H1 (cell line): ENCODE measurements at regions not wholly inside any gene's neighbourhood (a gene's known extent, or its start where the extent isn't known, plus 50 kb on each side); places are given as distances from the start of the nearest gene placed in this dataset.

ENCODE experiments used
- CTCF ChIA-PET: fragments of 300-600 bp; sonication (Branson Sonifier 250); formaldehyde crosslinking; loops from one replicate; lab custom pipeline; 2021; ENCODE audit not compliant: partially characterized antibody; lab: Charles Lee
- POLR2A ChIA-PET: fragments of 300-600 bp; sonication (Branson Sonifier 250); formaldehyde crosslinking; loops from one replicate; lab custom pipeline; 2021; ENCODE audit warnings: inconsistent platforms; ENCODE audit not compliant: partially characterized antibody; lab: Charles Lee
- DNase-seq, 2 experiments: peaks; one replicate each; pipeline versions ENCODE4 v3.0.0 to v3.0.0-alpha.2; 2010 to 2022; ENCODE audit warnings: low spot score in 2 of 2, low read depth in 1 of 2, mixed read lengths in 1 of 2
- FAIRE-seq: peaks from 2 replicates; lab custom pipeline; 2011; peaks lifted over from hg19 to GRCh38; lab: Jason Lieb, UNC
- H2AFZ ChIP-seq: 2 replicates; pipeline ENCODE4 v1.8.1; 2012; ENCODE audit warnings: low read length, inconsistent platforms
- H2AK5ac ChIP-seq: 2 replicates; pipeline ENCODE4 v1.6.1; 2013; ENCODE audit warnings: low read depth, low read length
- H2BK120ac ChIP-seq: replicated peaks from 2 replicates; pipeline ENCODE3; 2013; ENCODE audit warnings: low read depth, low read length, inconsistent platforms
- H2BK12ac ChIP-seq: 2 replicates; pipeline ENCODE4 v1.6.1; 2013; ENCODE audit warnings: low read depth, low read length
- H2BK15ac ChIP-seq: 2 replicates; pipeline ENCODE4 v1.6.1; 2013; ENCODE audit warnings: low read length
- H2BK20ac ChIP-seq: 2 replicates; pipeline ENCODE4 v1.6.1; 2013; ENCODE audit warnings: low read length
- H2BK5ac ChIP-seq: 2 replicates; pipeline ENCODE4 v1.6.1; 2013; ENCODE audit warnings: low read depth, low read length
- H3K14ac ChIP-seq: 2 replicates; pipeline ENCODE4 v1.6.1; 2013; ENCODE audit warnings: inconsistent platforms; ENCODE audit not compliant: insufficient read length
- H3K18ac ChIP-seq: 2 replicates; pipeline ENCODE4 v1.6.1; 2013; ENCODE audit warnings: low read length; ENCODE audit errors: extremely low read depth
- H3K23ac ChIP-seq: 2 replicates; pipeline ENCODE4 v1.6.1; 2013; ENCODE audit warnings: inconsistent platforms; ENCODE audit not compliant: insufficient read length
- H3K23me2 ChIP-seq: 2 replicates; pipeline ENCODE4 v1.6.1; 2013; ENCODE audit warnings: low read depth, low read length
- H3K27ac ChIP-seq: 2 replicates; pipeline ENCODE4 v1.6.1; 2011; ENCODE audit warnings: low read depth, low read length, inconsistent platforms
- H3K27me3 ChIP-seq, 4 experiments: replicated peaks in 1 of 4; 1 replicate in 1 of 4; 2 replicates in 3 of 4; pipeline versions ENCODE4 v1.6.1 to v1.8.1; 2011 to 2013; ENCODE audit warnings: low read length in 3 of 4, mild to moderate bottlenecking in 3 of 4, inconsistent platforms in 2 of 4, mixed read lengths in 2 of 4, moderate library complexity in 1 of 4; ENCODE audit not compliant: control insufficient read depth in 3 of 4, insufficient read depth in 3 of 4; ENCODE audit errors: extremely low read depth in 1 of 4
- H3K36me3 ChIP-seq, 4 experiments: 2 replicates each; pipeline versions ENCODE4 v1.6.1 to v1.8.1; 2011 to 2013; ENCODE audit warnings: mild to moderate bottlenecking in 4 of 4, low read length in 3 of 4, moderate library complexity in 2 of 4, control low read depth in 1 of 4, inconsistent platforms in 1 of 4; ENCODE audit not compliant: insufficient read depth in 4 of 4, control insufficient read depth in 2 of 4
- H3K4ac ChIP-seq: replicated peaks from 2 replicates; pipeline ENCODE3; 2013; ENCODE audit warnings: low read length, low read depth, mixed read lengths, inconsistent platforms; ENCODE audit not compliant: insufficient read length
- H3K4me1 ChIP-seq, 4 experiments: replicated peaks in 1 of 4; 1 replicate in 1 of 4; 2 replicates in 3 of 4; pipeline versions ENCODE4 v1.6.1 to v1.8.1; 2011 to 2013; ENCODE audit warnings: low read length in 3 of 4, inconsistent platforms in 2 of 4, mixed read lengths in 1 of 4; ENCODE audit not compliant: insufficient read depth in 4 of 4, control insufficient read depth in 3 of 4
- H3K4me2 ChIP-seq, 2 experiments: 2 replicates each; pipeline versions ENCODE4 v1.6.1 to v1.8.1; 2011 to 2013; ENCODE audit warnings: low read depth in 2 of 2, low read length in 2 of 2, control low read depth in 1 of 2, inconsistent platforms in 1 of 2, mild to moderate bottlenecking in 1 of 2; ENCODE audit not compliant: insufficient read depth in 1 of 2
- H3K4me3 ChIP-seq, 4 experiments: fragments of 200-600, 300-600 bp in 1 of 4; sonication (generic), shearing (Covaris generic), sonication (Bioruptor Twin) in 1 of 4; 2 replicates each; pipeline versions ENCODE4 v1.5.1 to v1.8.1; 2011 to 2016; ENCODE audit warnings: low read length in 4 of 4, low read depth in 3 of 4, control low read depth in 2 of 4, inconsistent platforms in 2 of 4, mild to moderate bottlenecking in 2 of 4, mixed read lengths in 1 of 4, moderate library complexity in 1 of 4; ENCODE audit not compliant: insufficient read depth in 2 of 4; ENCODE audit errors: extremely low read depth in 1 of 4
- H3K56ac ChIP-seq: replicated peaks from 2 replicates; pipeline ENCODE3; 2013; ENCODE audit warnings: low read depth, mild to moderate bottlenecking, mixed read lengths, low read length, inconsistent platforms; ENCODE audit not compliant: insufficient read length
- H3K79me1 ChIP-seq: 2 replicates; pipeline ENCODE4 v1.6.1; 2013; ENCODE audit warnings: low read depth, low read length, control low read depth
- H3K79me2 ChIP-seq, 2 experiments: 2 replicates each; pipeline versions ENCODE4 v1.6.1 to v1.8.1; 2012 to 2013; ENCODE audit warnings: low read length in 2 of 2, mild to moderate bottlenecking in 2 of 2, inconsistent platforms in 1 of 2; ENCODE audit not compliant: insufficient read depth in 2 of 2, control insufficient read depth in 1 of 2
- H3K9ac ChIP-seq, 4 experiments: replicated peaks in 1 of 4; 1 replicate in 1 of 4; 2 replicates in 3 of 4; pipeline versions ENCODE4 v1.6.1 to v1.8.1; 2011 to 2013; ENCODE audit warnings: low read depth in 3 of 4, low read length in 3 of 4, control low read depth in 2 of 4, mild to moderate bottlenecking in 2 of 4, moderate library complexity in 2 of 4, inconsistent platforms in 1 of 4; ENCODE audit errors: extremely low read depth in 1 of 4
- H3K9me3 ChIP-seq, 2 experiments: 2 replicates each; pipeline versions ENCODE4 v1.6.1 to v1.8.1; 2012 to 2013; ENCODE audit warnings: mild to moderate bottlenecking in 2 of 2, moderate library complexity in 2 of 2, control low read depth in 1 of 2, inconsistent platforms in 1 of 2, low read depth in 1 of 2, low read length in 1 of 2, mixed read lengths in 1 of 2; ENCODE audit not compliant: insufficient read depth in 2 of 2
- H4K20me1 ChIP-seq, 2 experiments: replicated peaks in 1 of 2; 2 replicates each; pipeline versions ENCODE3 to v1.8.1; 2011 to 2013; ENCODE audit warnings: inconsistent platforms in 2 of 2, low read length in 2 of 2, mild to moderate bottlenecking in 1 of 2; ENCODE audit not compliant: insufficient read depth in 2 of 2, control insufficient read depth in 1 of 2
- H4K5ac ChIP-seq: 2 replicates; pipeline ENCODE4 v1.6.1; 2013; ENCODE audit warnings: low read length, low read depth, mixed read lengths, inconsistent platforms; ENCODE audit not compliant: insufficient read length
- H4K8ac ChIP-seq: 2 replicates; pipeline ENCODE4 v1.8.0; 2013; ENCODE audit warnings: mild to moderate bottlenecking, moderate library complexity, low read length, inconsistent platforms; ENCODE audit not compliant: insufficient read depth; ENCODE audit errors: extremely low read depth
- H4K91ac ChIP-seq: replicated peaks from 2 replicates; pipeline ENCODE3; 2013; ENCODE audit warnings: low read length, mixed read lengths, inconsistent platforms; ENCODE audit not compliant: insufficient read length
- CBX8 ChIP-seq: fragments of 300-800, 300-1000 bp; sonication (generic); IDR thresholded peaks from 2 replicates; pipeline ENCODE4 v1.7.1; 2016; ENCODE audit warnings: low read depth, low read length, borderline replicate concordance
- RAD21 ChIP-seq, 2 experiments: IDR thresholded peaks in 1 of 2; conservative IDR thresholded peaks in 1 of 2; 2 replicates each; pipeline ENCODE4 v1.6.1; 2011; ENCODE audit warnings: low read depth in 2 of 2, low read length in 2 of 2, improper control_type of control experiment in 1 of 2, inconsistent platforms in 1 of 2, mild to moderate bottlenecking in 1 of 2, moderate library complexity in 1 of 2
- SIX5 ChIP-seq: IDR thresholded peaks from 2 replicates; pipeline ENCODE4 v1.6.1; 2011; ENCODE audit warnings: mild to moderate bottlenecking, low read depth, low read length
- WGBS, 2 experiments: shearing (Covaris generic) in 1 of 2; methylation state at CpG; one replicate each; pipeline versions ENCODE4 v1.1.6 to v1.1.7; 2013 to 2015; ENCODE audit warnings: low lambda C conversion rate in 2 of 2, mixed read lengths in 2 of 2, inconsistent platforms in 1 of 2, low coverage in 1 of 2, missing lambda C conversion rate in 1 of 2; ENCODE audit not compliant: insufficient replicate concordance in 2 of 2, insufficient coverage in 1 of 2, insufficient read length in 1 of 2; ENCODE audit errors: extremely low coverage in 1 of 2, missing lambda C conversion rate in 1 of 2; 5-methylcytosine and 5-hydroxymethylcytosine counted together

GRCh38 chr1:186512698-186513457 lies 52.0 kb upstream of the PDC start:
- FAIRE-seq = no peak
- Histone ChIP-seq H3K4me3 (no peak overlapping the region), H3K27me3 (no peaks in the 10 kb centered on the region), H3K4me1 (peaks cover 0 to 3% (median 0%) of the 10 kb centered on the region in 4 experiments; a peak in 1 of 7 replicates), H3K18ac (no peak overlapping the region; the same call in 1 of the 2 replicates), H3K4ac (no peak overlapping the region), H2BK5ac (0 out of 2 replicates have a peak overlapping the region, but pooled peaks have one; percentile 44), H4K20me1 (no peaks in the 10 kb centered on the region), H3K23me2 (no peaks in the 10 kb centered on the region), H3K23ac (no peak overlapping the region), H2BK12ac (no peak overlapping the region), H4K5ac (no peak overlapping the region), H3K36me3 (no peaks in the 10 kb centered on the region), H3K14ac (no peak overlapping the region), H2AK5ac (no peak overlapping the region), H3K79me2 (no peaks in the 10 kb centered on the region), H4K91ac (no peak overlapping the region), H2BK15ac (no peak overlapping the region), H2BK20ac (no peak overlapping the region), H3K79me1 (no peaks in the 10 kb centered on the region), H2AFZ (0 out of 2 replicates have a peak overlapping the region, but pooled peaks have one; percentile 1), H3K9me3 (no peaks in the 10 kb centered on the region), H3K56ac (no peak overlapping the region), H2BK120ac (no peak overlapping the region), H3K9ac (no peak overlapping the region), H3K27ac (no peak overlapping the region), H3K4me2 (no peak overlapping the region), H4K8ac (no peak overlapping the region)
- DNase-seq = no peak
- ChIA-PET CTCF (interaction anchor here (0.6 to 1.3 kb wide), 6 partner anchors 15 to 259 kb away, joined by 3 to 4 read pairs (median 3); partner anchors contain the start of gene TPR), POLR2A (no interaction called here)
- no peak for TF ChIP-seq RAD21 (IDR thresholded peaks at IDR 0.05 in 1 of 2, conservative IDR thresholded peaks at IDR 0.05 in 1 of 2; ENCODE audit: low read depth in 2 of 2, low read length in 2 of 2)
- no peak for TF ChIP-seq SIX5
- no peak for TF ChIP-seq CBX8
- 90% methylated on average over 3 of the region's 3 CpGs; no CpG with 5 or more reads in 1 of the 2 experiments for WGBS, 2 experiments
